ENCODE measurements at regions not wholly inside any gene's neighbourhood (a gene's known extent, or its start where the extent isn't known, plus 50 kb on each side); places are given as distances from the start of the nearest gene placed in this dataset.
"Not testable (repeated sequence)": the region's sequence is repeated elsewhere in the genome, so short reads cannot be mapped to it uniquely, and the experiment has no call there.

DNA sequence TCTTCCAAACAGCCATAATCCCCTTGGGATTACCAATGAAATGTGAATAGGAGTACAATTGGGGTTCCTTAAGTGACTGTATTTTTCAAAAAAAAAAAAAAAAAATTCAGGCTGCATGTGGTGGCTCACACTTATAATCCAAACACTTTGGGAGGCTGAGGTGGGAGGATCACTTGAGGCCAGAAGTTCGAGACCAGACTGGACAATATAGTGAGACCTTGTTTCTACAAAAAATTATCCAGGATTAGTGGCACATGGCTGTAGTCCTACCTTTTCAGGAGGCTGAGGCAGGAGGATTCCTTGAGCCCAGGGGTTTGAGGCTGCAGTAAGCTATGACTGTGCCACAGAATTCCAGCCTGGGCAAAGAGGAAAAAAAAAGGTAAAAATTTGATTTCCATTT lies 189.6 kb upstream of the GATA6 start:
- H3K27me3 ChIP-seq (ENCODE audit: control insufficient read depth, insufficient read depth, low read length): no peaks in the 10 kb centered on the region
- no peaks in the 10 kb centered on the region for H3K36me3 ChIP-seq (ENCODE audit: control insufficient read depth, insufficient read depth, low read length)
- FAIRE-seq (no peak), DNase-seq (ENCODE audit: low read depth) (no peak)
- TF ChIP-seq, protein P1, sequence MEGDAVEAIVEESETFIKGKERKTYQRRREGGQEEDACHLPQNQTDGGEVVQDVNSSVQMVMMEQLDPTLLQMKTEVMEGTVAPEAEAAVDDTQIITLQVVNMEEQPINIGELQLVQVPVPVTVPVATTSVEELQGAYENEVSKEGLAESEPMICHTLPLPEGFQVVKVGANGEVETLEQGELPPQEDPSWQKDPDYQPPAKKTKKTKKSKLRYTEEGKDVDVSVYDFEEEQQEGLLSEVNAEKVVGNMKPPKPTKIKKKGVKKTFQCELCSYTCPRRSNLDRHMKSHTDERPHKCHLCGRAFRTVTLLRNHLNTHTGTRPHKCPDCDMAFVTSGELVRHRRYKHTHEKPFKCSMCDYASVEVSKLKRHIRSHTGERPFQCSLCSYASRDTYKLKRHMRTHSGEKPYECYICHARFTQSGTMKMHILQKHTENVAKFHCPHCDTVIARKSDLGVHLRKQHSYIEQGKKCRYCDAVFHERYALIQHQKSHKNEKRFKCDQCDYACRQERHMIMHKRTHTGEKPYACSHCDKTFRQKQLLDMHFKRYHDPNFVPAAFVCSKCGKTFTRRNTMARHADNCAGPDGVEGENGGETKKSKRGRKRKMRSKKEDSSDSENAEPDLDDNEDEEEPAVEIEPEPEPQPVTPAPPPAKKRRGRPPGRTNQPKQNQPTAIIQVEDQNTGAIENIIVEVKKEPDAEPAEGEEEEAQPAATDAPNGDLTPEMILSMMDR (IDR thresholded peaks at IDR 0.05; ENCODE audit: insufficient read depth, low read length, severe bottlenecking): no peak
- no peak overlapping the region for H3K4me3 ChIP-seq (ENCODE audit: low read depth, low read length)

GRCh38 chr18:21980744-21981143 lies 188.6 kb upstream of the GATA6 start:
- FAIRE-seq: no peak
- no peaks in the 10 kb centered on the region for H3K27me3 ChIP-seq (ENCODE audit: control insufficient read depth, insufficient read depth, low read length)
- H3K36me3 ChIP-seq (ENCODE audit: control insufficient read depth, insufficient read depth, low read length): no peaks in the 10 kb centered on the region
- H3K4me3 ChIP-seq (ENCODE audit: low read depth, low read length): no peak overlapping the region
- DNase-seq (ENCODE audit: low read depth): no peak
- TF ChIP-seq, protein P1 (IDR thresholded peaks at IDR 0.05; ENCODE audit: insufficient read depth, low read length, severe bottlenecking): no peak

GRCh38 chr18:21981489-21981888 lies 187.9 kb upstream of the GATA6 start:
- not testable (repeated sequence) for H3K36me3 ChIP-seq (ENCODE audit: control insufficient read depth, insufficient read depth, low read length); H3K27me3 ChIP-seq (ENCODE audit: control insufficient read depth, insufficient read depth, low read length); H3K4me3 ChIP-seq (ENCODE audit: low read depth, low read length); DNase-seq (ENCODE audit: low read depth); FAIRE-seq

DNA sequence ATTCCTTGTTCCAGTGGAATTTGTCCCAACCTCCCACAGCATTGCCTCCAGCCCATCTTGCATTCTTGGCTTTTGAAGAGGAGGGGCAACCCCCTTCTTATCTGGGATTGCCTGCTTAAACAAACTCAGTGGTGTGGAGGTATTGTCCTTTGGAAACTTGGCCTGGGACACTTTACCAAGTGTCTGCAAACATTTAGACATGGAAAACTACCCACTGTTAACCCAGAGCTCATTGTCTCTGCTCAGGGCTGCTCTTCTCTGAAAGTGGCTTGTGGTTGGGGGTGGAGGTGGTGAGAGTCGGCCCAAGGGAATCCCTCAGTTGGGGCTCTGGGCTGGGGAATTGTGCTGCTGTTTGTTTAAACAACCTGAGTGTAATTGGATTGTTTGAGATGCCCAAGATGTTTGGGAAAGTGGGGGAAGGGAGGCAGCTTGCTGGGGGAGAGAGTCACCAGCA lies 178.3 kb upstream of the GATA6 start:
- H3K4me3 ChIP-seq (ENCODE audit: low read depth, low read length): no peak overlapping the region
- peak; percentile 7 for FAIRE-seq
- H3K36me3 ChIP-seq (ENCODE audit: control insufficient read depth, insufficient read depth, low read length): no peaks in the 10 kb centered on the region
- no peaks in the 10 kb centered on the region for H3K27me3 ChIP-seq (ENCODE audit: control insufficient read depth, insufficient read depth, low read length)
- DNase-seq (ENCODE audit: low read depth): no peak
- TF ChIP-seq, protein P1 (IDR thresholded peaks at IDR 0.05; ENCODE audit: insufficient read depth, low read length, severe bottlenecking): no peak

DNA sequence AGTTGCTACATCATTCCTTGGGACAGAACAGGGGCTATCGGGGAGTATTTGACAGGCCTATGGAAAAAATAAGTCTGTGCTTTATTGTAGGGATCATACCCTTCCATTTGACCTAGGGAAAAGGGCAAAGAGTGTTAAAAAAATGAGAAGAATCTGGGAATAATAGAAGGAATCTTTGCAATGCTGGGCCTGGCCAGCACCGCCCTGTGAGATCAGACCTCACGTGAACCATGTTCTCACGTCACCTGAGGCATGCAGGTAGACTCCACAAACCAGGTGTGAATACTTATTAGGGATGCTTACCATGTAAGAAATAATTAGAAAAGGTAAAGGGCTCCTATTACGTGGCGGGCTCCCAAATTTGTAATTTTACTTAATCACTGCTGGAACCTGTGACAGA lies 177.5 kb upstream of the GATA6 start:
- DNase-seq (ENCODE audit: low read depth) (peak; percentile 8), FAIRE-seq (no peak)

DNA sequence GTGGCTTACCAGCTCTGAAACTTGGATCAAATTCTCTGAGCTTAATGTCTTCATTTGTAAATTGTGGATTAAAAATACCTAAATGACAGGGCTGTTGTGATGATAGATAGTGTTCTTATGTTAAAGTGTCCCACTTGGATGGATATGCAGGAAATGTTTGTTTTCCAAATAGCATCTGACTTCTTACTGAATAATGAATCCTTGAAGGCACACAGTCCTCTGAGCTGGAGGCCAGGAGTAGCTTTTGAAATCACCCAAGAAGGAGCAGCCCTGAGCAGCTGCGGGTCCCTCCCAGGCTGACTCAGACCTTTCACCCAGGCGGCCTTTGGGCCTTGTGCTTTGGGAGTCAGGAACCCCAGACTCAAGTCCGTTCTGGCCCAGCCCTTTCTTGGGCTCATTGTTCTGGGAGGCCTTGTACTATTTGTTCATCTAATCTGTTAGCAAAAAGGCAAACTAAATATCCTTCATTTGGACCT lies 173.0 kb upstream of the GATA6 start:
- Histone ChIP-seq H3K36me3 (ENCODE audit: control insufficient read depth, insufficient read depth, low read length) (no peaks in the 10 kb centered on the region), H3K27me3 (ENCODE audit: control insufficient read depth, insufficient read depth, low read length) (no peaks in the 10 kb centered on the region), H3K4me3 (ENCODE audit: low read depth, low read length) (no peak overlapping the region)
- no peak for FAIRE-seq
- TF ChIP-seq, protein P1 (IDR thresholded peaks at IDR 0.05; ENCODE audit: insufficient read depth, low read length, severe bottlenecking): no peak
- DNase-seq (ENCODE audit: low read depth): peak; percentile 44

More for the DNA sequence above, 177.5 kb upstream of the GATA6 start:
- H3K36me3 ChIP-seq (ENCODE audit: control insufficient read depth, insufficient read depth, low read length): no peaks in the 10 kb centered on the region
- TF ChIP-seq, protein P1 (IDR thresholded peaks at IDR 0.05; ENCODE audit: insufficient read depth, low read length, severe bottlenecking): no peak
- no peaks in the 10 kb centered on the region for H3K27me3 ChIP-seq (ENCODE audit: control insufficient read depth, insufficient read depth, low read length)
- no peak overlapping the region for H3K4me3 ChIP-seq (ENCODE audit: low read depth, low read length)
